Right lobe of liver (tissue), 6 donors: ENCODE measurements at regions not wholly inside any gene's neighbourhood (a gene's known extent, or its start where the extent isn't known, plus 50 kb on each side); places are given as distances from the start of the nearest gene placed in this dataset.

Experiments used
- ATAC-seq, 4 donors: fragments of 200-7000 bp; cut with Tn5 transposase; one replicate each; pipeline ENCODE4 v1.9.1; 2020; ENCODE audit warnings: mild to moderate bottlenecking in 4 of 4, moderate library complexity in 4 of 4
- DNase-seq, 3 donors: peaks; one replicate each; pipeline ENCODE4 v3.0.0-alpha.2; 2020
- H3K27ac ChIP-seq, 3 donors: fragments of 200-600 bp; one replicate each; pipeline ENCODE4 v1.8.0; 2022
- H3K27me3 ChIP-seq, 2 donors: fragments of 200-600 bp; one replicate each; pipeline ENCODE4 v1.8.0; 2022
- H3K36me3 ChIP-seq, 4 donors: fragments of 200-600 bp; sonication (generic) in 1 of 4; one replicate each; pipeline versions ENCODE4 v1.5.1 to v1.8.0; 2017 to 2022; ENCODE audit warnings: control low read depth in 1 of 4
- H3K4me1 ChIP-seq, 4 donors: fragments of 200-600 bp; sonication (generic) in 1 of 4; one replicate each; pipeline versions ENCODE4 v1.5.1 to v1.8.0; 2017 to 2022; ENCODE audit warnings: control low read depth in 1 of 4
- H3K4me3 ChIP-seq, 3 donors: fragments of 200-600 bp; one replicate each; pipeline ENCODE4 v1.8.0; 2022
- H3K9me3 ChIP-seq, 4 donors: fragments of 200-600 bp; sonication (generic) in 1 of 4; one replicate each; pipeline versions ENCODE4 v1.5.1 to v1.8.0; 2017 to 2022; ENCODE audit warnings: control low read depth in 1 of 4
- POLR2A ChIP-seq: fragments of 450-650 bp; IDR thresholded peaks from one replicate; pipeline ENCODE4 v1.6.1; 2017; ENCODE audit warnings: antibody characterized with exemption, mild to moderate bottlenecking
- WGBS: methylation state at CpG from one replicate; pipeline ENCODE4 v1.1.6; 2018; ENCODE audit warnings: low coverage, low lambda C conversion rate; ENCODE audit not compliant: insufficient coverage; ENCODE audit errors: missing lambda C conversion rate; 5-methylcytosine and 5-hydroxymethylcytosine counted together
- intact Hi-C, 2 donors: fragments of 100-400 bp; cut with DNase I; formaldehyde crosslinking; loops; one replicate each; pipeline versions ENCODE4 v1.11.2 to v1.14.1; 2022
- TF ChIP-seq, protein P1 (sequence below), 4 donors: fragments of 200-600 bp in 3 of 4; fragments of 450-650 bp in 1 of 4; IDR thresholded peaks; one replicate each; pipeline versions ENCODE4 v1.5.1 to v1.8.0; 2016 to 2022; ENCODE audit warnings: antibody characterized with exemption in 4 of 4, mild to moderate bottlenecking in 2 of 4
- donor health status: DM: no; HTN: yes; CAD: no.
- donor health status: DM: no; HTN: no; CAD: no.
- donor health status: DM: no; HTN: no; CAD: no.
- donor health status: DM: no; HTN: yes; CAD: no.
- donor health status: DM: no; HTN: yes; CAD: no.

DNA sequence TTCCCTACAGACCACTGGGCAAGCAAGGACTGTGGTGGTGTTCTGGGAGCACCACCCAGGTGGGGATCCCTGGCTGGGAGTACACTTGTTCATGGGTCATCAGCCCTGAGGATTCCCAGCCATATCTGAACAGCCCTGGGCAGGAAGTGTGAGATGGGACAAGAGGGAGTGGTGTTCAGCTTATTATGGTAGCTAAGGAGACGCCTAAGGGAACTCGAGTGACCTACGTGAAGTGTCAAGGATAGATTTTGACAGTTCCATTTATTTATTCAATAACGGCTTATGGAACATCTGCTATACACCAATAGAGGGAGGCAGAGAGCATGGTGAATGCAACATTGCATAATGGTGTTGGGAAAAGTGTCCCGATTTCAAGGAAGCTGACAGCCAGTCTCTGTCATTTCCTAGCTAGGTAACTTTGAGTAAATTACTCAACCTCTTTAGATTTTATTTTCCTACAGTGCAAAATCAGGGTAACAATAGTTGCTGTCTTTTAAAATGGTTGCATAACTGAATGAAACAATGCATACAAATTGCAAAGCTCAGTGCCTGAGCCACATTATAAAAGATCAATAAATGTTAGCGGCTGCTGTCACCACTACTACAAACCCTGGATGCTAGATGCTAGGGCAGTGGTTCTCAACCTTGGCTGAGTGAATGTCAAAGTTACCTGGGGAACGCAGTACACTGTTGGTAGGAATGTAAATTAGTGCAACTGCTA, 534.1 kb downstream of the GRIN2A start:
- H3K4me1 ChIP-seq: peaks cover 0 to 19% (median 0%) of the 10 kb centered on the region in 4 donors
- H3K4me3 ChIP-seq: no peak overlapping the region
- ATAC-seq: peak; percentile 84 to 93 (median 85)
- no peak overlapping the region for H3K27ac ChIP-seq
- no peak for TF ChIP-seq POLR2A
- TF ChIP-seq, protein P1, sequence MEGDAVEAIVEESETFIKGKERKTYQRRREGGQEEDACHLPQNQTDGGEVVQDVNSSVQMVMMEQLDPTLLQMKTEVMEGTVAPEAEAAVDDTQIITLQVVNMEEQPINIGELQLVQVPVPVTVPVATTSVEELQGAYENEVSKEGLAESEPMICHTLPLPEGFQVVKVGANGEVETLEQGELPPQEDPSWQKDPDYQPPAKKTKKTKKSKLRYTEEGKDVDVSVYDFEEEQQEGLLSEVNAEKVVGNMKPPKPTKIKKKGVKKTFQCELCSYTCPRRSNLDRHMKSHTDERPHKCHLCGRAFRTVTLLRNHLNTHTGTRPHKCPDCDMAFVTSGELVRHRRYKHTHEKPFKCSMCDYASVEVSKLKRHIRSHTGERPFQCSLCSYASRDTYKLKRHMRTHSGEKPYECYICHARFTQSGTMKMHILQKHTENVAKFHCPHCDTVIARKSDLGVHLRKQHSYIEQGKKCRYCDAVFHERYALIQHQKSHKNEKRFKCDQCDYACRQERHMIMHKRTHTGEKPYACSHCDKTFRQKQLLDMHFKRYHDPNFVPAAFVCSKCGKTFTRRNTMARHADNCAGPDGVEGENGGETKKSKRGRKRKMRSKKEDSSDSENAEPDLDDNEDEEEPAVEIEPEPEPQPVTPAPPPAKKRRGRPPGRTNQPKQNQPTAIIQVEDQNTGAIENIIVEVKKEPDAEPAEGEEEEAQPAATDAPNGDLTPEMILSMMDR (IDR thresholded peaks at IDR 0.05): peak; percentile 70 to 77 (median 73)
- no peaks in the 10 kb centered on the region for H3K27me3 ChIP-seq
- no peak for DNase-seq
- H3K36me3 ChIP-seq: no peaks in the 10 kb centered on the region
- no peaks in the 10 kb centered on the region for H3K9me3 ChIP-seq
- intact Hi-C loops: no loop called here
- WGBS: 20% methylated on average over 7 of the region's 7 CpGs

GRCh38 chr16:9650284-9650683, 531.9 kb downstream of the GRIN2A start:
- WGBS: 14% methylated on average over 1 of the region's 1 CpG
- intact Hi-C loops: no loop called here

DNA sequence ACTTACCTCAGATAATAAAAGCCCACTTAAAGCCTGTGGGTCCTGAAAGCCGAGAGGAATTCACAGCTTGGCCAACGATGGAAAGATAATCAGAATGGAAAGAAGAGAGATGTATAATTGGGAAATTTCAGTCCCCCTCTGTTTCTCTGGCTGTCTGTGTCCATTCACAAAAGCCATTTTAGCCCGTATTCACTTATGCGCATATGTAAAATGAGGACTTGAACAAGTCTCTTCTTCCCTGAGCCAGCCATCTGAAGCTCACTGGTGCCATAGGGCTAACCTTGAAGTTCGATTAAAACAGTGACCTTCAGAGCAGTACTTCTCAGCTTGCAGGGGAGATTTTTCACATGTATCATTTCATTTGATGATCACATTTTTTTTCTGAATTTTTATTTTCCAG, 527.2 kb downstream of the GRIN2A start:
- H3K4me1 ChIP-seq: peaks cover 0 to 6% (median 0%) of the 10 kb centered on the region in 4 donors
- no peak for TF ChIP-seq POLR2A
- TF ChIP-seq, protein P1 (IDR thresholded peaks at IDR 0.05): no peak

More at GRCh38 chr16:9650284-9650683, 531.9 kb downstream of the GRIN2A start:
- Histone ChIP-seq H3K9me3 (no peaks in the 10 kb centered on the region), H3K36me3 (no peaks in the 10 kb centered on the region), H3K4me3 (no peak overlapping the region), H3K27ac (no peak overlapping the region), H3K27me3 (no peaks in the 10 kb centered on the region), H3K4me1 (peaks cover 0 to 19% (median 0%) of the 10 kb centered on the region in 4 donors)
- ATAC-seq: peak in 3 of 4 donors; percentile 25 to 86 (median 49)
- no peak for TF ChIP-seq POLR2A
- TF ChIP-seq, protein P1 (IDR thresholded peaks at IDR 0.05): no peak
- no peak for DNase-seq

DNA sequence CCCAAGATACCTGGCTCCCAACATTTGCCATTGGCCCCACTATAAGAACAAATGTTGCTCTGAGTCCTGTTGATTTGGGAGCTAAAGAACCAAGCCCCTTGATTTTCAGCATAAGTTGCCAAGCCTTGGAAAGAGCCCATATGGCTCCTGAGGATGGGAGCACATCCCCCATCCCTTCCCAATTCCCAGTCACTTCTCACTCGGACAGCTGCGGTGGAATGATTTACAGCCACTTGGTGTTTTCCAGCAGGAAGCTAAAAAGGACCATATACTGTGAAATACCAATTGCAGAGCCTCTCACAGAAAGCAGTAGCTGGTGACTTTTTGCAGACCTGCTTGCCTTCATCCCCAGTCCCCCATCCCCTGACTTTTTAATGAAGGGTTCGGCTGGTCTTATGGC, 524.6 kb downstream of the GRIN2A start:
- WGBS: 21% methylated on average over 3 of the region's 3 CpGs
- intact Hi-C loops: no loop called here
- Histone ChIP-seq H3K9me3 (no peaks in the 10 kb centered on the region), H3K4me1 (no peaks in the 10 kb centered on the region), H3K27ac (no peak overlapping the region), H3K27me3 (no peaks in the 10 kb centered on the region), H3K36me3 (no peaks in the 10 kb centered on the region), H3K4me3 (no peak overlapping the region)
- ATAC-seq: no peak
- no peak for DNase-seq
- TF ChIP-seq, protein P1 (IDR thresholded peaks at IDR 0.05): no peak
- TF ChIP-seq POLR2A: no peak

More for the DNA sequence above, 527.2 kb downstream of the GRIN2A start:
- no peak overlapping the region for H3K27ac ChIP-seq
- ATAC-seq (no peak), DNase-seq (no peak)
- WGBS: 66% methylated on average over 5 of the region's 5 CpGs
- no peaks in the 10 kb centered on the region for H3K27me3 ChIP-seq
- H3K4me3 ChIP-seq: no peak overlapping the region
- H3K9me3 ChIP-seq: no peaks in the 10 kb centered on the region
- intact Hi-C loops: no loop called here
- no peaks in the 10 kb centered on the region for H3K36me3 ChIP-seq
